OCI-LY1 (cell line): ENCODE measurements at regions not wholly inside any gene's neighbourhood (a gene's known extent, or its start where the extent isn't known, plus 50 kb on each side); places are given as distances from the start of the nearest gene placed in this dataset.

ENCODE experiments used
- EZH2 ChIP-seq: fragments of 200-600 bp; sonication (generic), shearing (Covaris generic); IDR thresholded peaks from 2 replicates; pipeline ENCODE4 v1.8.0; 2017; ENCODE audit warnings: borderline replicate concordance, mixed run types, mild to moderate bottlenecking, antibody characterized with exemption, low read length, moderate library complexity, mixed read lengths
- TF ChIP-seq, protein P1 (sequence below): fragments of 200-600 bp; sonication (generic), shearing (Covaris generic); IDR thresholded peaks from 2 replicates; pipeline ENCODE4 v1.5.1; 2017; ENCODE audit warnings: mild to moderate bottlenecking, antibody characterized with exemption, low read length, moderate library complexity, mixed read lengths

DNA sequence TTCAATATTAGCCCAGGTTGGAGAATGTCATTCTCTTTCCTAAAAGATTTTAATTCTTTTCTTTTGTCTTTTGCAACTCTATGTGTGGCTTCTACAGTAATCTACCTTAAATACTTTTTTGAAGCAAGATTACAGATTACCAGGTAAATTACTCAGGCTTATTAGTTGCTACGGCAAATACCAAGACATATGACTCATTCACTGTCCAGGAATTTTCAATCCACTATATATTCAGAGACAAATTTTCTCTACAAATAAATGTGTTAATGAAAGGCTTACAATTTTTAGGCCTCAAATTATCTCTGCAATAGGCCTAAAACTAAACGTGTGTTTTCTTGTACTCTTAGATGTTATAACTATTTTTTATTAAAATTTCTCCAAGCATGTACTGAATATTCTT, 631.3 kb downstream of the DIAPH3 start:
- no peak for TF ChIP-seq EZH2
- TF ChIP-seq, protein P1, sequence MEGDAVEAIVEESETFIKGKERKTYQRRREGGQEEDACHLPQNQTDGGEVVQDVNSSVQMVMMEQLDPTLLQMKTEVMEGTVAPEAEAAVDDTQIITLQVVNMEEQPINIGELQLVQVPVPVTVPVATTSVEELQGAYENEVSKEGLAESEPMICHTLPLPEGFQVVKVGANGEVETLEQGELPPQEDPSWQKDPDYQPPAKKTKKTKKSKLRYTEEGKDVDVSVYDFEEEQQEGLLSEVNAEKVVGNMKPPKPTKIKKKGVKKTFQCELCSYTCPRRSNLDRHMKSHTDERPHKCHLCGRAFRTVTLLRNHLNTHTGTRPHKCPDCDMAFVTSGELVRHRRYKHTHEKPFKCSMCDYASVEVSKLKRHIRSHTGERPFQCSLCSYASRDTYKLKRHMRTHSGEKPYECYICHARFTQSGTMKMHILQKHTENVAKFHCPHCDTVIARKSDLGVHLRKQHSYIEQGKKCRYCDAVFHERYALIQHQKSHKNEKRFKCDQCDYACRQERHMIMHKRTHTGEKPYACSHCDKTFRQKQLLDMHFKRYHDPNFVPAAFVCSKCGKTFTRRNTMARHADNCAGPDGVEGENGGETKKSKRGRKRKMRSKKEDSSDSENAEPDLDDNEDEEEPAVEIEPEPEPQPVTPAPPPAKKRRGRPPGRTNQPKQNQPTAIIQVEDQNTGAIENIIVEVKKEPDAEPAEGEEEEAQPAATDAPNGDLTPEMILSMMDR, result no peak
